Activated CD8-positive, alpha-beta memory T cell treated with anti-CD3 and anti-CD28 coated beads for 48 hours (primary cell): ENCODE measurements at regions not wholly inside any gene's neighbourhood (a gene's known extent, or its start where the extent isn't known, plus 50 kb on each side); places are given as distances from the start of the nearest gene placed in this dataset.

Experiments used
- DNase-seq, 3 experiments: peaks; one replicate each; pipeline ENCODE4 v3.0.0-alpha.2; 2020; ENCODE audit warnings: low read depth in 2 of 3, low spot score in 2 of 3

GRCh38 chr10:43763846-43764245 is 115.2 kb upstream of the ZNF32 start:
- DNase-seq: no peak

- DNase-seq: no peak
Observed at GRCh38 chr10:43760514-43760913, 111.8 kb upstream of the ZNF32 start.

GRCh38 chr10:43759216-43759615 is 110.5 kb upstream of the ZNF32 start:
- DNase-seq: no peak

- DNase-seq: no peak
Observed at GRCh38 chr10:43756341-43756740, 107.7 kb upstream of the ZNF32 start.

- no peak for DNase-seq
Observed at GRCh38 chr10:43754569-43755260, 106.0 kb upstream of the ZNF32 start.

GRCh38 chr10:43753397-43754061 is 104.8 kb upstream of the ZNF32 start:
- no peak for DNase-seq

- no peak for DNase-seq
Observed at GRCh38 chr10:43752682-43753081, 104.0 kb upstream of the ZNF32 start.

- DNase-seq: no peak
Observed at GRCh38 chr10:43751646-43752045, 103.0 kb upstream of the ZNF32 start.

- no peak for DNase-seq
Observed at GRCh38 chr10:43749940-43750552, 101.4 kb upstream of the ZNF32 start.

GRCh38 chr10:43749145-43749576 is 100.5 kb upstream of the ZNF32 start:
- no peak for DNase-seq

- no peak for DNase-seq
Observed at GRCh38 chr10:43748560-43748959, 99.9 kb upstream of the ZNF32 start.

- no peak for DNase-seq
Observed at GRCh38 chr10:43746906-43747305, 98.2 kb upstream of the ZNF32 start.

GRCh38 chr10:43739161-43739560 is 90.5 kb upstream of the ZNF32 start:
- no peak for DNase-seq

- no peak for DNase-seq
Observed at GRCh38 chr10:43737003-43737402, 88.3 kb upstream of the ZNF32 start.

GRCh38 chr10:43735907-43736306 is 87.2 kb upstream of the ZNF32 start:
- DNase-seq: no peak

- no peak for DNase-seq
Observed at GRCh38 chr10:43734716-43735115, 86.0 kb upstream of the ZNF32 start.

- no peak for DNase-seq
Observed at GRCh38 chr10:43731486-43731885, 82.8 kb upstream of the ZNF32 start.

- DNase-seq: no peak
Observed at GRCh38 chr10:43728425-43728824, 79.7 kb upstream of the ZNF32 start.

GRCh38 chr10:43727935-43728334 is 79.3 kb upstream of the ZNF32 start:
- no peak for DNase-seq

- DNase-seq: no peak
Observed at GRCh38 chr10:43715334-43715733, 66.7 kb upstream of the ZNF32 start.

GRCh38 chr10:43712821-43713584 is 64.3 kb upstream of the ZNF32 start:
- no peak for DNase-seq
